Embryonic facial prominence (tissue), 1 donor: ENCODE measurements at regions not wholly inside any gene's neighbourhood (a gene's known extent, or its start where the extent isn't known, plus 50 kb on each side); places are given as distances from the start of the nearest gene placed in this dataset.

Experiments used
- DNase-seq: peaks from one replicate; pipeline ENCODE4 v3.0.0-alpha.2; 2016; ENCODE audit errors: extremely low spot score

DNA sequence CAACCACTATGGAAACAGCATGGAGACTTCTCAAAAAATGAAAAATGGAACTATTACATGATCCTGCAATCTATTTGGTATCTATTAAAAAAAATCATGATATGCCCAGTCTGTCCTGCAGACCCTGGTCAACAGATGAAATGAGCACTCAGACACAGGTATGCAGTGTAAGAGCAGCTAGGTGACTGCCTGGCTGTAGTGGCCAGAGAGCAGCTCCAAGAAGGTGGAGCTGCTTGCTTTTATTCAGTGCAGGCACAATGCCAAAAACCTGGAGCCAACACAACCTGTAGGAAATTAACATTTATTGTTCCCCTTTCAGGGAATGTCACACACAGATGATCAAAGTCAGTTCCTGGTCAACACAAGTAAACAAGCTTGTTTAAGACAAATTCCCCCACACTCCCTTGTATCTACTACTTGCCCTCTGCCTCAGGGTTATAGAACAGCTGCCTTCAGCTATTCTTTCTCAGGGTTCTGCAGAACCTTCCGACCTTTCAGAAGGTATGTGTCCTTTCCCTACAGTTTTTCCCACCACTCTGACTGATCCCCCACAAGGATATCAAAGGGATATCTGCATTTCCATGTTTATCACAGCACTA lies 933.7 kb upstream of the SLITRK5 start:
- DNase-seq = no peak

DNA sequence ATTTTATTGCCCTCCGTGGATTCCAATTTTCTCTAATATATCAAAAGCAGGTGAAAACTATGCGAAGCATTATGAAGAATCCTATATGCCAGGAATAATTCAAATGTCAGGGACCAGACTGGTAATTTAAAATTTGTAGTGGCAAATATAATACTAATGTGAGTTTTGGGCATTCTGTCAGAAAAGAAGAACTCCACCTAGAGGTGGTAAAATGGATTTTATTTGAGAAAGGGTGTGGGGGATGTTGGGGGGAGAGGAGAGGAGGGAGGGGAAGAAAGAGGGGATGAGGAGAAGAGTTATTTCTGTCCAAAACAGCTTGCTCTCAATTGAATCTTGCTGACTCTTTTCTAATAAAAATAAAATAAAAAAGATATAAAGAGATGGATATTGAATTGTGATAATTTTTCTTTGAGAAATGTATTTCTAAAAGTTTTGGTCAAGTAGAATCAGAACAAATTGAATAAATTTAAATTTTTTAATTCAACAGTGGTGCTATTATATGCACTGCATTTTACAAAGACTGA lies 929.3 kb upstream of the SLITRK5 start:
- no peak for DNase-seq

GRCh38 chr13:86757236-86757978 lies 913.8 kb upstream of the SLITRK5 start:
- DNase-seq = no peak

GRCh38 chr13:86758116-86758515 lies 913.1 kb upstream of the SLITRK5 start:
- DNase-seq = no peak

- no peak for DNase-seq
These were observed 910.6 kb upstream of the SLITRK5 start for GRCh38 chr13:86760620-86761019.

DNA sequence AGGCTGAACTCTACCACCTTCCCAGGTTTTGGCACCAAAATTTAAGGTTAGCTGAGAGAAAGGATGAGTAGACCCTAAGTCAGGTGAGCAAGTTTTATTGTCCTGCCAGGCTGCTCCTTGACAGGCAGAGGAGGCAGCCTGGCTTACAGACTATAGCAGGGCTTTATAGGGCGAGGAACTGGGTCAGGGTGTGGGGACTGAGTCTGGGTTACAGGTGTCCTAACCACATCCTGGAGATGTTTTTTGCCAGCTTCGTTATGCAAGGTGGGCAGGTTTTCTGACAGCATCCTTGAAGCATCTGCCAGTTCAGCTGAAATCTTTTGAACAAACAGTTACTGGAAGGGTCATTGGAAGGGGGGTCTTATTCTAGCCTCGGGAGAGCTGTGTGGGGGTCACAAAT lies 905.7 kb upstream of the SLITRK5 start:
- DNase-seq = no peak

GRCh38 chr13:86788616-86789015 lies 882.6 kb upstream of the SLITRK5 start:
- no peak for DNase-seq

DNA sequence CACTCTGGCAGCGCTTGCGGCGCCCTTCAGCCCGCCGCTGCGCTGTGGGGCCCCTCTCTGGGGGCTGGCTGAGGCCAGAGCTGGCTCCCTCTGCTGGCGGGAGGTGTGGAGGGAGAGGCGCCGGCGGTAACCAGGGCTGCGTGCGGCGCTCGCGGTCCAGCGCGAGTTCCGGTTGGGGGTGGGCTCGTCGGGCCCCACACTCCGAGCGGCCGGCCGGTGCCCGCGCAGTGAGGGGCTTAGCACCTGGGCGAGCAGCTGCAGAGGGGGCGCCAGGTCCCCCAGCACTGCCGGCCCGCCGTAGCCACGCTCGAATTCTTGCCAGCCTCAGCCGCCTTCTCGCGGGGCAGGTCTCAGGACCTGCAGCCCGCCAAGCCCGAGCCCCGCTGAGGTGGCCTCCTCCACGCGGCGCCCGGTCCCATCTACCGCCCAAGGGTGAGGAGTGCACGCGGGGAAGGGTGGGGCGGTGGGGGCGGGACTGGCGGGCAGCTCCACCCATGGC lies 879.0 kb upstream of the SLITRK5 start:
- DNase-seq = no peak

GRCh38 chr13:86795858-86796257 lies 875.3 kb upstream of the SLITRK5 start:
- no peak for DNase-seq

GRCh38 chr13:86810361-86810760 lies 860.8 kb upstream of the SLITRK5 start:
- DNase-seq = no peak

GRCh38 chr13:86813198-86813597 lies 858.0 kb upstream of the SLITRK5 start:
- DNase-seq = no peak

DNA sequence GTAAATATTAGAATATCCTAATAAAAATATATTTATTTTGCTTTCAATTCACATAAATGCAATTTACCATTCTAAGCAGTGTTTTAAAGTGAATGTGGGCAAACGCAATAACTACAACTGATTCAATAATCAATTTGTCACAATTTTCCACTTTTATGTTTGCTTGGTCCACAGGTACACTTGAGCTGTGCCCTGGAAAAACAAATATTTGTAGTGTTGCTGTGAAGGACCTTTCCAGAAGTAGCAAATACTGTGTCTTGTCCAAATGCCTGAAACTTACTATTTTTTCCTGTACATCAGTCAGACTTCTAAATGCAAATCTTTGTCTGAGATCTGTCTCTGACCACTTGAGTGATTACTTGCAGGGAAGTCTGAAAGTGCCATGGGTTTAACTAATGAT lies 845.8 kb upstream of the SLITRK5 start:
- DNase-seq = no peak

DNA sequence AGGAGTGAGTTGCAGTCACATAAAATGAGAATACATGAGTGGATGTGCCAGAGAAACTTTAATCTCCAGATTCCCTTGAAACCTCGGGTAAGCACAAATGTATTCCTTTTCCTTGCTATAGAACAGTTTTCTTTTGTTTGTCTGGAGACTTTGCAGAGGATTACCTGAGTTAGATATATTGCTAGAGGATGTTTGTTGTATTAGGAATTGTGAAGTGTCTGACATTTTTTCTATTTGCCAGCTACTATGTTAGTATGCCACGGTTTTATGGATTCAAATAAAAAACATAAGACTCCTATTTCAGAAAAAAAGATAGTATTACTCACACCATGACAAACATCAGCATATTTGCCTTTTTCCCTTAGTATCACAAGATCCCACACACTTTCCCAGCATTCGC lies 844.9 kb upstream of the SLITRK5 start:
- no peak for DNase-seq

DNA sequence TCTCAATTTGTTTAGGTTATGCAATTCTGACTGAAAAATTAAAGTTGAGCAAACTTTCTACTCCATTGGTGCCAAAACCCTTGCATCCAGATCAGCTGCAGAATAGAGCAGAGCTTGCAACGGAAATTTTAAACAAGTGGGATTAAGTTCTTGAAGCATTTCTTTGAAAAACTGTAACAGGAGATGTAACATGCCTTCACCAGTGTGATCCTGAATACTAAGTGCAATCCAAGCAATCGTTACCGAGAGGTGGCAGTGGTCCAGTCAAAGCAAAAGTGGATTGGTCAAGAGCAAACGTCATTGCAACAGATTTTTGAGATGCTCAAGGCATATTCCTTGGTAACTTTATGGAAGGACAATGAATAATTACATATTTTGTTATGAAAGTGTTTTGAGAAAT lies 841.1 kb upstream of the SLITRK5 start:
- DNase-seq = no peak

DNA sequence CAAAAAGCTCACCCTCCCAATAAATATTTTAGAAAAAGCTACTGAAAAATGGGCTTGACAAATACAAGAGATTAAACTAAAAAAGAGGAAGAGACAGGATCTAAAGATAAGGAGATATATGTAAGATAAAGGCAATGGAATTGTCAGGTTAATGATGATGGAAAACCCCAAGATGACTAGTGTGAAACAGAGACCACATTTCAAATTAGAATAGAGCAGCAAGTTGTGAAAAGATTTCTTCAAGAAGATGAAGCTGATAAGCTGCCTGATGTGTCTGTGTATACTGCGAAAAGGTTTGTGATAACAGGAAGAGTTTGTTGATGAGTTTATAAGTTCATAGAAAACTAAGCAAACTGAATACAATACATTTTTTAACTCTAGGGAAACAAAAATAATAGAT lies 840.1 kb upstream of the SLITRK5 start:
- DNase-seq = no peak

GRCh38 chr13:86838411-86839120 lies 832.6 kb upstream of the SLITRK5 start:
- DNase-seq = no peak

DNA sequence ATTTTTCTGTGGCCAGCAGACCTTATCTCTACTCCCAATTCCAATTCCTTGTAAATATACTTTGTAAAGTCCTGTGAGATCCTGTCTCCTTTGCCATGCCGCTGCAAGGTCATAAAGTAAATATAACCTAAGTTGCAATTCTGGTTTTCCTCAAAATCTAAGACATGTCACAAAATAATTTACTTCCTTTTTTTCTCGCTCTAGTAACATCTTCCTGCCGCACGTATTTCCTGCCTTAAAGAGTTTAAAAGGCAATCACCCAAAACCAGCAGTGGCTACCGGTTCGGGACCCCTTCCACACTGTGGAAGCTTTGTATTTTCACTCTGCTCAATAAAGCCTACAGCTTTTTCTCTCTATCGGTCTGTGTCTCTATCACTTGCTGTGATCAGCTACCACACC lies 832.0 kb upstream of the SLITRK5 start:
- no peak for DNase-seq

GRCh38 chr13:86840250-86841191 lies 830.6 kb upstream of the SLITRK5 start:
- DNase-seq = no peak

DNA sequence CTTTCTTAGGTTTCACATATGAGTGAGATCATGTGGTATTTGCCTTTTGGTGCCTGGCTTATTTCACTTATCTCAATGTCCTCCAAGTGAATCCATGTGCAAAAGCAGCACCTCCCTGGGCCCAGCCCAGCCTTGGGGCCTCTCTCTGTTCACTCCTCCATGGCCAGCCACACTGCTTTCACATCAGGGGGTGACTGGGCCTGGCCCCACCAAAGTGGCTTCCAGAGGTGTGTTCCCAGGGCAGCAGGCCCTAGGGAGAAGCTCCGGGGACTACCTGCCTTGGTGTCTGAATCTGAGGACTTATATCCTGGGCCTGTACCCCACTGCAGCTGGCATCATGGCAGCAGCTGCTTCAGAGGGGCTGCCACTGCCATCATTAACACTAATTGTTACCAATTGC lies 829.9 kb upstream of the SLITRK5 start:
- DNase-seq = no peak

DNA sequence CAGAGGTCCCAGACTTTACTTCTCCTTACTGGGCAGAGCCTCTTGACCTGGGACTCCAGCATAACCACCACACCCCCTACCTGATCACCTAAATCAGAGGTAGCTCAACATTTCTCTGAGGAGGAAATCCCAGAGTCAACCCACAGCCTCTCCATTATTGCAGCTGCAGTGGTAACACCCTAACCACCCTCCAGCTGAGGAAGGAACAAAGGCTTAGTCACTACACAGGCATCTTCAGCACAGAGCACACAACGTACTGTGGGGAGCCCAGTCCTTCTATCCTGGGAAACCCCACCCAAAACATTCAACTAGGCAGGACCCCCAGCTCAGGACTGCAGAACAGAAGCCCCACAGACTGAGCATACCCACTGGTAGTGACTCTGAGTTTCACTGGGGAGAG lies 824.7 kb upstream of the SLITRK5 start:
- DNase-seq = no peak

DNA sequence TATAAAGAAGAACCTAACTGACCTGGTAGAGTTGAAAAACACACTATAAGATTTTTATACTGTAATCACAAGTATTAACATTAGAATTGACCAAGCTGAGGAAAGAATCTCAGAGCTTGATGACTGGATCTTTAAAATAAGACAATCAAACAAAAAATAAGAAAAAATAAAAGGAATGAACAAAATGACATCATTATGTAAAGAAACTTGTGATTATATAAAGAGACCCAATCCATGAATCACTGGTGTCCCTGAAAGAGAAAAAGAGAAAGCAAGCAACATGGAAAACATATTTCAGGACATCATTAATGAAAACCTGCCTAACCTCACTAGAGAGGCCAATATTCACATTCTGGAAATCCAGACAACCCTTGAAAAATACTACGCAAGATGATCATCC lies 822.5 kb upstream of the SLITRK5 start:
- DNase-seq = no peak

GRCh38 chr13:86856991-86857390 lies 814.2 kb upstream of the SLITRK5 start:
- DNase-seq = no peak
